ENCODE measurements at regions not wholly inside any gene's neighbourhood (a gene's known extent, or its start where the extent isn't known, plus 50 kb on each side); places are given as distances from the start of the nearest gene placed in this dataset.

- no peak overlapping the region for H3K4me3 ChIP-seq (ENCODE audit: low read length)
- no peak overlapping the region for H3K9ac ChIP-seq (ENCODE audit: low read length)
- peak; percentile 87 for DNase-seq
- no peak overlapping the region for H3K4me2 ChIP-seq (ENCODE audit: low read depth, low read length)
- no peak overlapping the region for H2AFZ ChIP-seq (ENCODE audit: low read length)
- no peaks in the 10 kb centered on the region for H3K9me2 ChIP-seq (replicated peaks; ENCODE audit: insufficient read depth, low read length)
- no peaks in the 10 kb centered on the region for H3K27me3 ChIP-seq (replicated peaks; ENCODE audit: insufficient read depth, low read length)
- no peaks in the 10 kb centered on the region for H4K20me1 ChIP-seq (ENCODE audit: insufficient read depth, low read length)
- TF ChIP-seq EZH2 (optimal IDR thresholded peaks at IDR 0.05; ENCODE audit: low read depth, low read length): no peak
- peak; percentile 80 for TF ChIP-seq CTCF (IDR thresholded peaks at IDR 0.05; ENCODE audit: low read length)
- no peaks in the 10 kb centered on the region for H3K79me2 ChIP-seq (ENCODE audit: low read length)
- no peaks in the 10 kb centered on the region for H3K4me1 ChIP-seq (ENCODE audit: low read length)
- no peak overlapping the region for H3K27ac ChIP-seq (ENCODE audit: low read length)
- no peaks in the 10 kb centered on the region for H3K36me3 ChIP-seq (replicated peaks; ENCODE audit: insufficient read depth, low read length)
- H3F3A ChIP-seq (ENCODE audit: insufficient read depth, low read length): no peaks in the 10 kb centered on the region
- H3K9me3 ChIP-seq (replicated peaks; ENCODE audit: insufficient read depth, low read length): no peaks in the 10 kb centered on the region
Measured at GRCh38 chr21:35940074-35940927, 120.0 kb downstream of the SETD4 start.

GRCh38 chr21:35938446-35938845, 121.9 kb downstream of the SETD4 start:
- H3F3A ChIP-seq (ENCODE audit: insufficient read depth, low read length): no peaks in the 10 kb centered on the region

GRCh38 chr21:35933466-35933865, 126.9 kb downstream of the SETD4 start:
- peaks cover 10% of the 10 kb centered on the region; the same call in 1 of the 2 replicates for H3F3A ChIP-seq (ENCODE audit: insufficient read depth, low read length)
- H3K27ac ChIP-seq (ENCODE audit: low read length): no peak overlapping the region
- TF ChIP-seq EZH2 (optimal IDR thresholded peaks at IDR 0.05; ENCODE audit: low read depth, low read length): no peak
- TF ChIP-seq EZH2phosphoT487 (IDR thresholded peaks at IDR 0.05; ENCODE audit: low read length): no peak
- no peak for TF ChIP-seq CTCF (IDR thresholded peaks at IDR 0.05; ENCODE audit: low read length)
- H2AFZ ChIP-seq (ENCODE audit: low read length): no peak overlapping the region
- no peaks in the 10 kb centered on the region for H3K79me2 ChIP-seq (ENCODE audit: low read length)
- H3K4me1 ChIP-seq (ENCODE audit: low read length): peaks cover 14% of the 10 kb centered on the region
- no peak overlapping the region for H3K9ac ChIP-seq (ENCODE audit: low read length)
- no peaks in the 10 kb centered on the region for H3K9me3 ChIP-seq (replicated peaks; ENCODE audit: insufficient read depth, low read length)
- H3K9me2 ChIP-seq (replicated peaks; ENCODE audit: insufficient read depth, low read length): no peaks in the 10 kb centered on the region
- H3K27me3 ChIP-seq (replicated peaks; ENCODE audit: insufficient read depth, low read length): no peaks in the 10 kb centered on the region
- no peak overlapping the region for H3K4me3 ChIP-seq (ENCODE audit: low read length)
- no peak for DNase-seq
- no peaks in the 10 kb centered on the region for H4K20me1 ChIP-seq (ENCODE audit: insufficient read depth, low read length)
- H3K4me2 ChIP-seq (ENCODE audit: low read depth, low read length): no peak overlapping the region
- H3K36me3 ChIP-seq (replicated peaks; ENCODE audit: insufficient read depth, low read length): no peaks in the 10 kb centered on the region

More at GRCh38 chr21:35938446-35938845, 121.9 kb downstream of the SETD4 start:
- TF ChIP-seq EZH2phosphoT487 (IDR thresholded peaks at IDR 0.05; ENCODE audit: low read length) (no peak), CTCF (IDR thresholded peaks at IDR 0.05; ENCODE audit: low read length) (no peak), EZH2 (optimal IDR thresholded peaks at IDR 0.05; ENCODE audit: low read depth, low read length) (no peak)
- Histone ChIP-seq H2AFZ (ENCODE audit: low read length) (no peak overlapping the region), H3K27ac (ENCODE audit: low read length) (no peak overlapping the region), H4K20me1 (ENCODE audit: insufficient read depth, low read length) (no peaks in the 10 kb centered on the region), H3K4me3 (ENCODE audit: low read length) (no peak overlapping the region), H3K9me2 (replicated peaks; ENCODE audit: insufficient read depth, low read length) (no peaks in the 10 kb centered on the region), H3K79me2 (ENCODE audit: low read length) (no peaks in the 10 kb centered on the region), H3K36me3 (replicated peaks; ENCODE audit: insufficient read depth, low read length) (no peaks in the 10 kb centered on the region), H3K4me2 (ENCODE audit: low read depth, low read length) (no peak overlapping the region), H3K9me3 (replicated peaks; ENCODE audit: insufficient read depth, low read length) (no peaks in the 10 kb centered on the region), H3K27me3 (replicated peaks; ENCODE audit: insufficient read depth, low read length) (no peaks in the 10 kb centered on the region), H3K9ac (ENCODE audit: low read length) (no peak overlapping the region), H3K4me1 (ENCODE audit: low read length) (no peaks in the 10 kb centered on the region)
- no peak for DNase-seq
